ENCODE measurements at regions not wholly inside any gene's neighbourhood (a gene's known extent, or its start where the extent isn't known, plus 50 kb on each side); places are given as distances from the start of the nearest gene placed in this dataset.

GRCh38 chr1:98126740-98127139 lies 205.9 kb upstream of the DPYD start:
- H3K36me3 ChIP-seq: no peaks in the 10 kb centered on the region
- no peak for DNase-seq (ENCODE audit: low spot score in 2 of 2)
- no peaks in the 10 kb centered on the region for H3K27me3 ChIP-seq
- TF ChIP-seq POLR2AphosphoS5 (IDR thresholded peaks at IDR 0.05) (no peak), POLR2A (IDR thresholded peaks at IDR 0.05) (no peak)
- TF ChIP-seq, protein P1, sequence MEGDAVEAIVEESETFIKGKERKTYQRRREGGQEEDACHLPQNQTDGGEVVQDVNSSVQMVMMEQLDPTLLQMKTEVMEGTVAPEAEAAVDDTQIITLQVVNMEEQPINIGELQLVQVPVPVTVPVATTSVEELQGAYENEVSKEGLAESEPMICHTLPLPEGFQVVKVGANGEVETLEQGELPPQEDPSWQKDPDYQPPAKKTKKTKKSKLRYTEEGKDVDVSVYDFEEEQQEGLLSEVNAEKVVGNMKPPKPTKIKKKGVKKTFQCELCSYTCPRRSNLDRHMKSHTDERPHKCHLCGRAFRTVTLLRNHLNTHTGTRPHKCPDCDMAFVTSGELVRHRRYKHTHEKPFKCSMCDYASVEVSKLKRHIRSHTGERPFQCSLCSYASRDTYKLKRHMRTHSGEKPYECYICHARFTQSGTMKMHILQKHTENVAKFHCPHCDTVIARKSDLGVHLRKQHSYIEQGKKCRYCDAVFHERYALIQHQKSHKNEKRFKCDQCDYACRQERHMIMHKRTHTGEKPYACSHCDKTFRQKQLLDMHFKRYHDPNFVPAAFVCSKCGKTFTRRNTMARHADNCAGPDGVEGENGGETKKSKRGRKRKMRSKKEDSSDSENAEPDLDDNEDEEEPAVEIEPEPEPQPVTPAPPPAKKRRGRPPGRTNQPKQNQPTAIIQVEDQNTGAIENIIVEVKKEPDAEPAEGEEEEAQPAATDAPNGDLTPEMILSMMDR (IDR thresholded peaks at IDR 0.05): no peak
- no peak overlapping the region for H3K4me3 ChIP-seq
- H3K27ac ChIP-seq: no peak overlapping the region
- no peaks in the 10 kb centered on the region for H3K4me1 ChIP-seq
- H3K9me3 ChIP-seq: no peaks in the 10 kb centered on the region
- intact Hi-C loops (cut with DNase I; ENCODE audit: low total_unique reads): no loop called here

DNA sequence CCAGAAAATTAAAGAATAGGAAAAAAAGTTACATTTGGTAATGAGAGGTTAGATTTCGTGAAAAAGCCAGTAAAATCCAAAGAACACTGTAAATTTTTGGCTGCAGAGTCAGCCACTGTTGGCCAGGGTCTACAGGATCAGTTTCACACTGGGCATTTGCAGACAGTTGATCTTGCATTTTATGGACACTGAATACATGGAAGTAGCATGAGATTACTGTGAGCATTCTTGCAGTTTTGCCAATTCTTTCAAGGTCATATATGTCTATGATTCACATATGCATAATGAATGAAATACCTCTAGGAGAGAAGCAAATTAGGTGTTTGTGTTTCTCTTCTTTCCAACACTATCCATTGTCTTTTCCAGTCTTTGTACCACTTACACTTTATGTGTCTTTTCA lies 200.8 kb upstream of the DPYD start:
- Histone ChIP-seq H3K4me3 (no peak overlapping the region), H3K9me3 (no peaks in the 10 kb centered on the region), H3K36me3 (no peaks in the 10 kb centered on the region), H3K27me3 (no peaks in the 10 kb centered on the region), H3K27ac (no peak overlapping the region), H3K4me1 (no peaks in the 10 kb centered on the region)
- intact Hi-C loops (cut with DNase I; ENCODE audit: low total_unique reads): no loop called here
- no peak for DNase-seq (ENCODE audit: low spot score in 2 of 2)
- TF ChIP-seq POLR2AphosphoS5 (IDR thresholded peaks at IDR 0.05) (no peak), POLR2A (IDR thresholded peaks at IDR 0.05) (no peak)
- TF ChIP-seq, protein P1 (IDR thresholded peaks at IDR 0.05): no peak

GRCh38 chr1:98119796-98120195 lies 199.0 kb upstream of the DPYD start:
- H3K4me1 ChIP-seq: no peaks in the 10 kb centered on the region
- no peaks in the 10 kb centered on the region for H3K9me3 ChIP-seq
- H3K27me3 ChIP-seq: no peaks in the 10 kb centered on the region
- TF ChIP-seq, protein P1 (IDR thresholded peaks at IDR 0.05): no peak
- TF ChIP-seq POLR2A (IDR thresholded peaks at IDR 0.05): no peak
- TF ChIP-seq POLR2AphosphoS5 (IDR thresholded peaks at IDR 0.05): no peak
- H3K4me3 ChIP-seq: no peak overlapping the region
- H3K36me3 ChIP-seq: no peaks in the 10 kb centered on the region
- intact Hi-C loops (cut with DNase I; ENCODE audit: low total_unique reads): no loop called here
- H3K27ac ChIP-seq: no peak overlapping the region
- DNase-seq (ENCODE audit: low spot score in 2 of 2): no peak

- Histone ChIP-seq H3K4me3 (no peak overlapping the region), H3K27me3 (no peaks in the 10 kb centered on the region), H3K4me1 (no peaks in the 10 kb centered on the region), H3K27ac (no peak overlapping the region), H3K36me3 (no peaks in the 10 kb centered on the region), H3K9me3 (no peaks in the 10 kb centered on the region)
- no peak for DNase-seq (ENCODE audit: low spot score in 2 of 2)
- TF ChIP-seq POLR2AphosphoS5 (IDR thresholded peaks at IDR 0.05): no peak
- TF ChIP-seq, protein P1 (IDR thresholded peaks at IDR 0.05): no peak
- TF ChIP-seq POLR2A (IDR thresholded peaks at IDR 0.05): no peak
- intact Hi-C loops (cut with DNase I; ENCODE audit: low total_unique reads): loop anchor here (5.0 kb wide), 1 partner anchor 502 kb away; no protein-coding TSS in a partner anchor
Observed at GRCh38 chr1:98113811-98114210, 193.0 kb upstream of the DPYD start.

GRCh38 chr1:98112626-98113025 lies 191.8 kb upstream of the DPYD start:
- H3K4me3 ChIP-seq: no peak overlapping the region
- H3K9me3 ChIP-seq: peaks cover 8 to 9% of the 10 kb centered on the region in 2 donors
- no peaks in the 10 kb centered on the region for H3K36me3 ChIP-seq
- DNase-seq (ENCODE audit: low spot score in 2 of 2): no peak
- TF ChIP-seq, protein P1 (IDR thresholded peaks at IDR 0.05): no peak
- TF ChIP-seq POLR2AphosphoS5 (IDR thresholded peaks at IDR 0.05) (no peak), POLR2A (IDR thresholded peaks at IDR 0.05) (no peak)
- H3K27me3 ChIP-seq: no peaks in the 10 kb centered on the region
- H3K27ac ChIP-seq: no peak overlapping the region
- intact Hi-C loops (cut with DNase I; ENCODE audit: low total_unique reads): loop anchor here (5.0 kb wide), 1 partner anchor 500 kb away; no protein-coding TSS in a partner anchor
- H3K4me1 ChIP-seq: no peaks in the 10 kb centered on the region
